CD14-positive monocyte (primary cell): ENCODE measurements at regions not wholly inside any gene's neighbourhood (a gene's known extent, or its start where the extent isn't known, plus 50 kb on each side); places are given as distances from the start of the nearest gene placed in this dataset.

Experiments used
- DNase-seq, 3 donors: peaks; one replicate each; pipeline ENCODE4 v3.0.0-alpha.2; 2011 to 2022
- H2AFZ ChIP-seq: 2 replicates; pipeline ENCODE4 v1.6.0; 2012; ENCODE audit warnings: mild to moderate bottlenecking, low read depth, low read length, inconsistent platforms; ENCODE audit not compliant: insufficient read depth, poor library complexity, severe bottlenecking
- H3K27ac ChIP-seq, 2 donors: 1 replicate in 1 of 2; 2 replicates in 1 of 2; pipeline ENCODE4 v1.5.1; 2012 to 2013; ENCODE audit warnings: low read length in 2 of 2, control low read depth in 1 of 2, inconsistent platforms in 1 of 2, low read depth in 1 of 2, mild to moderate bottlenecking in 1 of 2
- H3K27me3 ChIP-seq, 2 donors: one replicate each; pipeline versions ENCODE4 v1.6.0 to v1.6.1; 2011 to 2013; ENCODE audit warnings: low read length in 2 of 2; ENCODE audit not compliant: control insufficient read depth in 2 of 2, insufficient read depth in 2 of 2
- H3K36me3 ChIP-seq, 2 donors: replicated peaks in 1 of 2; 1 replicate in 1 of 2; 2 replicates in 1 of 2; pipeline versions ENCODE4 v1.5.1 to v1.6.1; 2012 to 2013; ENCODE audit warnings: low read length in 2 of 2, control low read depth in 1 of 2, inconsistent platforms in 1 of 2, mild to moderate bottlenecking in 1 of 2; ENCODE audit not compliant: insufficient read depth in 2 of 2, control insufficient read depth in 1 of 2
- H3K4me1 ChIP-seq, 2 donors: 1 replicate in 1 of 2; 2 replicates in 1 of 2; pipeline versions ENCODE4 v1.5.1 to v1.6.1; 2012 to 2013; ENCODE audit warnings: low read length in 2 of 2, control low read depth in 1 of 2, inconsistent platforms in 1 of 2, mild to moderate bottlenecking in 1 of 2, moderate library complexity in 1 of 2; ENCODE audit not compliant: insufficient read depth in 2 of 2, control insufficient read depth in 1 of 2
- H3K4me2 ChIP-seq: replicated peaks from 2 replicates; pipeline ENCODE3; 2012; ENCODE audit warnings: low read length, moderate library complexity, mild to moderate bottlenecking; ENCODE audit not compliant: poor library complexity, severe bottlenecking; ENCODE audit errors: extremely low read depth
- H3K4me3 ChIP-seq, 3 experiments: fragments of 200-600 bp in 1 of 3; sonication (generic) in 1 of 3; replicated peaks in 1 of 3; 1 replicate in 2 of 3; 2 replicates in 1 of 3; pipeline ENCODE4 v1.5.1; 2011 to 2013; ENCODE audit warnings: low read length in 3 of 3, mild to moderate bottlenecking in 3 of 3, control low read depth in 2 of 3, low read depth in 2 of 3, inconsistent platforms in 1 of 3, moderate library complexity in 1 of 3
- H3K79me2 ChIP-seq: 2 replicates; pipeline ENCODE4 v1.6.0; 2012; ENCODE audit warnings: mild to moderate bottlenecking, control low read depth, inconsistent platforms, low read length, moderate library complexity; ENCODE audit not compliant: insufficient read depth
- H3K9ac ChIP-seq: 2 replicates; pipeline ENCODE4 v1.6.0; 2017; ENCODE audit warnings: low read length, mild to moderate bottlenecking; ENCODE audit not compliant: insufficient read depth, poor library complexity, severe bottlenecking
- H3K9me3 ChIP-seq, 2 donors: replicated peaks in 1 of 2; 1 replicate in 1 of 2; 2 replicates in 1 of 2; pipeline versions ENCODE4 v1.5.1 to v1.6.1; 2012 to 2013; ENCODE audit warnings: low read length in 2 of 2, control low read depth in 1 of 2; ENCODE audit not compliant: control insufficient read depth in 1 of 2, insufficient read depth in 1 of 2
- H4K20me1 ChIP-seq: 2 replicates; pipeline ENCODE4 v1.6.0; 2012; ENCODE audit warnings: mild to moderate bottlenecking, low read length, control low read depth, moderate library complexity; ENCODE audit not compliant: insufficient read depth
- H3K27ac Mint-ChIP-seq, 7 donors: one replicate each; pipeline ENCODE4 v1.8.0; 2020; ENCODE audit warnings: mild to moderate bottlenecking in 7 of 7, mixed read lengths in 7 of 7, moderate library complexity in 6 of 7, inconsistent platforms in 2 of 7
- H3K27me3 Mint-ChIP-seq, 3 donors: one replicate each; pipeline ENCODE4 v1.8.0; 2021 to 2022; ENCODE audit warnings: low read depth in 3 of 3, mild to moderate bottlenecking in 3 of 3, mixed read lengths in 3 of 3, moderate library complexity in 3 of 3, inconsistent platforms in 1 of 3
- H3K36me3 Mint-ChIP-seq, 2 donors: one replicate each; pipeline ENCODE4 v1.8.0; 2020; ENCODE audit warnings: mixed read lengths in 2 of 2, inconsistent platforms in 1 of 2, mild to moderate bottlenecking in 1 of 2
- H3K4me1 Mint-ChIP-seq: one replicate; pipeline ENCODE4 v1.8.0; 2020; ENCODE audit warnings: mild to moderate bottlenecking, mixed read lengths
- H3K4me3 Mint-ChIP-seq, 2 donors: one replicate each; pipeline ENCODE4 v1.8.0; 2020; ENCODE audit warnings: mild to moderate bottlenecking in 2 of 2, mixed read lengths in 2 of 2, moderate library complexity in 1 of 2
- H3K9me3 Mint-ChIP-seq, 7 donors: one replicate each; pipeline ENCODE4 v1.8.0; 2020 to 2022; ENCODE audit warnings: mixed read lengths in 7 of 7, mild to moderate bottlenecking in 6 of 7, moderate library complexity in 6 of 7, inconsistent platforms in 2 of 7
- CTCF ChIP-seq: fragments of 200-600 bp; IDR thresholded peaks from one replicate; pipeline ENCODE4 v1.8.0; 2022; ENCODE audit warnings: antibody characterized with exemption, mild to moderate bottlenecking
- WGBS: methylation state at CpG from one replicate; pipeline ENCODE4 v1.1.5; 2013; ENCODE audit warnings: missing lambda C conversion rate; ENCODE audit not compliant: insufficient coverage; 5-methylcytosine and 5-hydroxymethylcytosine counted together
- intact Hi-C, 2 donors: fragments of 100-400 bp; cut with micrococcal nuclease; formaldehyde crosslinking; loops; one replicate each; pipeline versions ENCODE4 v1.15.0 to v1.15.1; 2023

DNA sequence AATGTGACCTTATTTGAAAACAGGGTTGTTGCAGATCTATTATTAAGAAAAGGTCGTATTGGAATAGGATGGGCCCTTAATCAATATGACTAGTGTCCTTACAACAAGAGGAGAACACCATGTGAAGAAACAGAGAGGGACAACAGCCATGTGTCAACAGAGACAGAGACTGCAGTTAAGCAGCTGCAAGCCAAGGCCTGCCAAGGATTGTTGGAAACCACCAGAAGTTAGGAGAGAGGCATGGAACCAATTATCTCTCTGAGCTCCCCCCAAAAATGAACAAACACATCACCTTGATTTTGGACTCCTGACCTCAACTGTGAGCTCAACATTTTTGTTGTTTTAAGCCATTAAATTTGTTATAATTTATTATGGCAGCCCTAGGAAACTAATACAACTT is 214.6 kb upstream of the PRKD1 start:
- Histone ChIP-seq H3K36me3 (no peaks in the 10 kb centered on the region), H3K4me2 (no peak overlapping the region), H4K20me1 (no peaks in the 10 kb centered on the region), H3K27me3 (no peaks in the 10 kb centered on the region), H3K9me3 (peaks cover 12 to 14% of the 10 kb centered on the region in 2 donors), H3K79me2 (no peaks in the 10 kb centered on the region), H3K27ac (no peak overlapping the region), H2AFZ (no peak overlapping the region), H3K9ac (no peak overlapping the region), H3K4me3 (no peak overlapping the region), H3K4me1 (no peaks in the 10 kb centered on the region)
- no peaks in the 10 kb centered on the region for H3K4me1 Mint-ChIP-seq
- H3K9me3 Mint-ChIP-seq: peaks cover 5 to 17% (median 11%) of the 10 kb centered on the region in 7 donors
- no peak overlapping the region for H3K27ac Mint-ChIP-seq
- no peak overlapping the region for H3K4me3 Mint-ChIP-seq
- no CpG with 5 or more reads among the region's 1 CpG for WGBS
- no peaks in the 10 kb centered on the region for H3K27me3 Mint-ChIP-seq
- intact Hi-C loops: no loop called here
- no peaks in the 10 kb centered on the region for H3K36me3 Mint-ChIP-seq
- DNase-seq: no peak
- TF ChIP-seq CTCF: no peak

DNA sequence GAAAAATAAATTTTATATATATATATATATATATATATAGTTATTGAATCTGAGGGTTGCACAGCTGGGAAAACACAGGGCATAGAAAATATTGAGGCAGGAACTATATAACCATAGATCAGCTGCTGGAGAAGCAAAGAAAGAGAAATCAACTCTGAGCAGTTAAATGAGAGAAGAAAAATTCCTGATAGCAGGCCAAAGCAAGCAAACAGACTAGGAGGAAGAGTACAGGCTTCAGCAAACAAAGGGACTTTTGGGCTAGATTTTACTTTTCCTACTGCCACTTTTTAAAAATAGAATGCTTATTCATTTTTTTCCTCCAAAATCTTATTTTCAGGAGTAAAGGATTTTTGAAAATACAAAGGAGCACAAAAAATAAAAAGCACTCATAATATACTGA is 216.0 kb upstream of the PRKD1 start:
- H3K4me1 Mint-ChIP-seq: no peaks in the 10 kb centered on the region
- H3K4me3 ChIP-seq: no peak overlapping the region
- H3K27ac ChIP-seq: no peak overlapping the region
- no peaks in the 10 kb centered on the region for H3K27me3 Mint-ChIP-seq
- no peak overlapping the region for H3K4me3 Mint-ChIP-seq
- TF ChIP-seq CTCF: no peak
- no peaks in the 10 kb centered on the region for H3K36me3 Mint-ChIP-seq
- no peaks in the 10 kb centered on the region for H3K36me3 ChIP-seq
- H3K9ac ChIP-seq: no peak overlapping the region
- H3K9me3 Mint-ChIP-seq: peaks cover 5 to 21% (median 15%) of the 10 kb centered on the region in 7 donors
- H3K79me2 ChIP-seq: no peaks in the 10 kb centered on the region
- no peaks in the 10 kb centered on the region for H3K4me1 ChIP-seq
- intact Hi-C loops: no loop called here
- H3K27me3 ChIP-seq: no peaks in the 10 kb centered on the region
- no peak overlapping the region for H3K4me2 ChIP-seq
- no peak for DNase-seq
- H4K20me1 ChIP-seq: no peaks in the 10 kb centered on the region
- H2AFZ ChIP-seq: no peak overlapping the region
- no peak overlapping the region for H3K27ac Mint-ChIP-seq
- peaks cover 12 to 21% of the 10 kb centered on the region in 2 donors for H3K9me3 ChIP-seq
